ENCODE measurements at regions not wholly inside any gene's neighbourhood (a gene's known extent, or its start where the extent isn't known, plus 50 kb on each side); places are given as distances from the start of the nearest gene placed in this dataset.

DNA sequence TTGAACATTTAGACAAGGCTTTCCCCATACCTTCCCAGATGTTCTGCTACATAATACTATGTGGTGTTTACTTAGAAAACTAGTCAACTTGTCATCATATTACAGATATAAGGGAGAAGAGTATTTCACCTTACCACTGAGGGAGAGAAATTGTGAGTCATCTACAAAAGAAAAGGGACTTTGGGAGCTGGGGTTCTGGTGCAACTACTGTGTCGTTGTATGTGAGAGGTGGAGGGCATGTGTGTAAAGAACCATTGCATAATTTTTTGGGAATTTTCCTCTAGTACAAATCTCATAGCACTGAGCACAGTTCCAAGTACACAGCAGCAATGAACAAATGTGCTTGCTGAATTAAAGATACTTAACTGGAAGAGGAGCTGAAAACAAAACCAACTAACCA, 665.6 kb downstream of the DHX35 start:
- DNase-seq (ENCODE audit: low read depth in 4 of 4, low spot score in 2 of 4), result no peak

DNA sequence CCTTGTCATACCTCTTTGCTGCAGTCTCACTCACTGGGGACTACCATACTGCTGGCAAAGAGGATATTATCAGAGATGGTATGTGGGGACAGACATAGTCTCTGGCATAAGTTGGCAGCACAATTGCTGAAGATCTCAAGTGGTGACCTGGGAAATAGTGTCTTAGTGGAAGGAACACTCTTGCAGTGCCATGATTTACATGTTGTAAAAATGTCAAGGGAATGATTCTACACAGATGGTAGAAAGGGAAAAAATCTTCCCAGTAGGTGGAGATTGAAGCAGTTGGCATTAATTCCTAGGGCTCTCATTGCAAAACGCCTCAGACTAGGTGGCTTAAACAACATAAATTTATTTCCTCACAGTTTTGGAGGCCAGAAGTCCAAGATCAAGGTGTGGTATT, 662.2 kb downstream of the DHX35 start:
- DNase-seq (ENCODE audit: low read depth in 4 of 4, low spot score in 2 of 4), result no peak

DNA sequence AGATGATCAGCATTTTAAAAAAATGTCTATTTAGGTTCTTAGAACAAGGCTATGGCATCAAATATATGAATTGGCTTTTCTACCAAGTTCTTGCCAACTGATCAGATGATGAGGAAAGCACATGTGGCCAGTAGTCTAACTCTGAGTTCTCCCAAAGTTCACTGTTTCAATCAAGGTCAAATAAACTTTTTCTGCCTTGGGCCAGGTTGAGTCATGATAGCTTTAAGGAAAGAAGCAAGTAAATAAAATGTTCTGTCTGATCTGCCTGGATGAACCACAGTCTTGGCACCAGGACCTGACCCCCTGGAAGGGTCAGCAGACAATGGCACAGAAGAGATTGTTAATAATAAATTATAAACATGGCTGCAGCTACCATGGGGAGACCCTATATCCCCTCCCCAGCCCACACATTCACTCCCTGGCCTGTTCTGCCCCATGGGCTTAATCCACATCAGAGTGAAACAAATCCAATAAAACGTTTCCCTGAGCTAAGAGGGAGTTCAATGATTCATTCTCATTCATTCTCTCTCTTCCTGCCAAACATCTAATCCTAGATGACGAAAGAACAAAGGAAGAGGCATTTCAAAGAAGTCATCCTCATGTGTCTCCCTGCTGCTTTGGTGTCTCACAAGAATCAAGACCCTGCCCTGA, 661.6 kb downstream of the DHX35 start:
- no peak for DNase-seq (ENCODE audit: low read depth in 4 of 4, low spot score in 2 of 4)

DNA sequence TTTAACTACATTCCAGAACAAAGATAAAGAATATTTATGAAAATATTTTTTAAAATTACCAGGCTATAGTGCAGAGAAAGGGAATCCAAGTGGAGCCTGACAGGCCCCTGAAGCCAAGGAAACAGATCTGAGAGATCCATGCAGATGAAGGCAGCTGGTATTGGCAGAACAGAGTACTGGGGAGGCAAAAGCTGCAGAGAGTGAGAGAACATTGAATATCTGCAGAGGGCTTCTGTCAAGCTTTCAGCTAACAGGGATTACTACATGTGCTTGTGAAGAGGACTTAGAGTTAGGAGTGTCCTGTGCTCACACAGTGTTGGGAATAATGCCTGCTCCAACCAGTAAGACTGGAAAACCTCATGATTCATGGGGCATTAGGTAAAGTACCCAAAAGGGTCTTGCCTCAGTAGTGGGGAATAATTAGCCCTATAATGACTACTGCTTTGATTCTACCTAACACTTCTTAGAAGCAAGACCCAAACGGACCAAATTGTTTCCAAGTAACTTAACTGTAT, 657.2 kb downstream of the DHX35 start:
- DNase-seq (ENCODE audit: low read depth in 4 of 4, low spot score in 2 of 4), result no peak

DNA sequence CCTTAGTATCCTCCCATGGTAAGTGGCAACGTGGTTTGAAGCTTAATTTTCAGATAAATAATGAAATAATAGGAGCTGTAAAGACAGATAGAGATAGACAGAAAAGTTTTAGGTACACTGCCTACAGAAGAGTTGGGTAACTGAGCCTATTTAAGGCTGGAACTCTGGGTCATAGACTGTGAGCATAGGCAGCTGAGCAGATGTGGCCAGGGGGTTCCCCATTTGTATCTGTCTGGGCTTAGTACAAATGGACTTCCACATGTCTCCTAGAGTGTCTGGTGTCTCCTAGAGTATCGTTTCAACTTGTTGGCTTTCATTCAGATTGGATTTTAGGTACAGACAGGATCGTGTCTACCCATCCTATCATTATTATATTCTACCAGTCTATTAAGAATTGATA, 649.8 kb downstream of the DHX35 start:
- no peak for DNase-seq (ENCODE audit: low read depth in 4 of 4, low spot score in 2 of 4)

DNA sequence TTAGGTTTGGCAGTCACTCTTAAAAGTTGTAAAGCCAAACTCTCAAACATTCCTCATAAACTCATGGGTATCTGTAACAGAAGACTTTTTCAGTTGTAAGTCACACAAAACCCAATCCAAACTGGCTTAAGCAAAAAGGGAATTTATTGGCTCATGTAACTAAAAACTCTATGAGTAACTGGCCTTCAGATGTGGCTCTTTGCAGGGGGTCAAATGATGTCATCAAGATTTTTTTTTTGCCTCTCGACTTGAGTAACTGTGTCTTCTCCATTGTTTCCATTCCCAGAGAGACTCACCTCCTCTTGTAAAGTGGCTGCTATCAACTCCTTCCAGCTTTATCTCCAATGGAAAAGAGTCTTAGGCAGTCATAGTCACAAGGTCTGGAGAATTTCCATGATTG, 645.0 kb downstream of the DHX35 start:
- no peak for DNase-seq (ENCODE audit: low read depth in 4 of 4, low spot score in 2 of 4)

GRCh38 chr20:39605908-39606307, 643.8 kb downstream of the DHX35 start:
- DNase-seq (ENCODE audit: low read depth in 4 of 4, low spot score in 2 of 4), result no peak

DNA sequence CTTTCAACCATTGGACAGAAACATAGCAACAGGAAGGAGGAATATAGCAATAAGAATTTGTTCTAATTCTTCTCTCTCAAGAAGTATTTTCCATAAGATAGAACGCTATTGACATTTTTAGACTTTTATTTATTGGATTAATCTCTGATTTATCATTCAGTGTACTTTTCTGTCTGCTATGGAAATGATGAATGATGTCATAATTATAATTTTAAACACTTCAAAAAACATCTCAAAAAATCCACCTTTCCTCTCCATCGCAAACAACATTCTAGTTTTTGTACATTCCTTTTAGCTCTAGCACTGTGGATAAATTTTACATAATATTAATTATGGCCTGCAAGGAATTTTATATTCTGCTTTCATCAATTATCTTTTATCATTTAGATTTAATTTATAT, 643.2 kb downstream of the DHX35 start:
- DNase-seq (ENCODE audit: low read depth in 4 of 4, low spot score in 2 of 4), result no peak

DNA sequence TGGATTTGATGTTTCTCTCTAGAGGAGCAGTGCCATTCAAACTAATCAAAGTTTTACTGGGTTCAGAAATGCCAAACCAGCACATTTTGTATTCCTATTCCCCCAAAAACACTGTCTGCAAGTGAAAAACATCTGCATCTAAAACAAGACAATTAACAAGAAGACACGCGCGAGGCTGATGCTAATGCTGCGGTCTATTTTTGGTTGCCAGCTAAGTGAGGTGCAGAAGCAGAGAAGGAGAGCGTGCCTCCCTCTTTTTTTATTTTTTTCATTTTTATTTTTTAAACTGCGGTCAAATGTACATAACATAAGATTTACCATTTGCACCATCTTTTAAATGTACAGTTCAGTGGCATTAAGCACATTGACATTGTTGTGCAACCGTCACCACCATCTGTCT, 641.1 kb downstream of the DHX35 start:
- no peak for DNase-seq (ENCODE audit: low read depth in 4 of 4, low spot score in 2 of 4)

DNA sequence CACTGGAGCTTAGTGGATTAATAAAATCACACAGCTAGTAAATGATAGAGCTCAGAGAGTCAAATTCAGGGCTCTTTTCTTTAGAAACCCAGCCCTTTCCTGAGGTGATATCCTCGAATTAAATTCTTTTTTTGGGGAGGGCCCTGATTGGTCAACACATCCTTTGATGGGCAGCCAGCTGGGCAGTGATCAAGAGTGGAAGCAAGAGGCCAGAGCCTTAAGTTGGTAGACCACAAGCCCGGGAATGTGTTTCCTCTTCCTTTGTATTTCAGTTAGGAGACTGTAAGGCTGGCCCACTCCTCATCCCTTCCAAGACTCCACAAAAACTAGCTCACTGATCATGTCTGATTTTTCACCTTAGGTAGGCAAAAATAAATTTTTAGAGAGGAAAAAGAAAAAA, 640.5 kb downstream of the DHX35 start:
- DNase-seq (ENCODE audit: low read depth in 4 of 4, low spot score in 2 of 4), result no peak

- DNase-seq (ENCODE audit: low read depth in 4 of 4, low spot score in 2 of 4), result no peak
Measured at GRCh38 chr20:39600871-39601270, 638.7 kb downstream of the DHX35 start.

DNA sequence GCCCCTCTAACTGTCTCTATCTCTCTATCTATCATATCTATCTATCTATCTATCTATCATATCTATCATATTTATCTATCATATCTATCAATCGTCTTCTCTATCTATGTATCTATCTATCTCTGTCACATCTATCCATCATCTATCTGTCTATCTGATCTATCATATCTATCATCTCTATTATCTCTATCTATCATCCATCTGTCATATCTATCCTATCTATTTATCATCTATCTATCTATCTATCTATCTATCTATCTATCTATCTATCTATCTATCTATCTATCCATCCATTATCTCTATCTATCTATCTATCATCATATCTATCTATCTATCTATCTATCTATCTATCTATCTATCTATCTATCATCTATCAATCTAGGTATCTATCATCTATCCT, 638.0 kb downstream of the DHX35 start:
- DNase-seq (ENCODE audit: low read depth in 4 of 4, low spot score in 2 of 4), result no peak

DNA sequence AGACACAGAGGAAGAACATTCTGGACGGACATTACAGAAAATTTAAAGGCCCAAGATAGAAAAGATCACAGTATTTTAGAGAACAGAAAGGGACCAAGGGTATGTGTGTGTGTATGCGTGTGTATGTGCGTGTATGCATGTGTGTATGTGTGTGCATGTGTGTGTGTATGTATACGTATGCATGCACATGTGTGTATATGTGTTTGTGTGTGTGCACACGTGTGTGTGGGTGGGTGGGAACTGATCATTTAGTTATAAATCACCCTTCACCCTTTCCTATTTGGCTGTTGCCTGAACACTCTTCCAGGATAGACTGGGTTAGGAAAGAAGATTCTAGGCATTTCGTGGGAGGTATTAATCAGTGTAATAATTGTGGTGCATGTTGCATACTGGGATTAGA, 634.4 kb downstream of the DHX35 start:
- no peak for DNase-seq (ENCODE audit: low read depth in 4 of 4, low spot score in 2 of 4)

GRCh38 chr20:39592371-39592770, 630.2 kb downstream of the DHX35 start:
- no peak for DNase-seq (ENCODE audit: low read depth in 4 of 4, low spot score in 2 of 4)

- DNase-seq (ENCODE audit: low read depth in 4 of 4, low spot score in 2 of 4), result no peak
Measured at GRCh38 chr20:39588148-39588757, 626.1 kb downstream of the DHX35 start.

- no peak for DNase-seq (ENCODE audit: low read depth in 4 of 4, low spot score in 2 of 4)
Measured at GRCh38 chr20:39581034-39581433, 618.9 kb downstream of the DHX35 start.

GRCh38 chr20:39576771-39577170, 614.6 kb downstream of the DHX35 start:
- no peak for DNase-seq (ENCODE audit: low read depth in 4 of 4, low spot score in 2 of 4)

- no peak for DNase-seq (ENCODE audit: low read depth in 4 of 4, low spot score in 2 of 4)
Measured at GRCh38 chr20:39574061-39574460, 611.9 kb downstream of the DHX35 start.

GRCh38 chr20:39571171-39571570, 609.0 kb downstream of the DHX35 start:
- no peak for DNase-seq (ENCODE audit: low read depth in 4 of 4, low spot score in 2 of 4)

GRCh38 chr20:39568109-39568508, 606.0 kb downstream of the DHX35 start:
- no peak for DNase-seq (ENCODE audit: low read depth in 4 of 4, low spot score in 2 of 4)

GRCh38 chr20:39563349-39563748, 601.2 kb downstream of the DHX35 start:
- DNase-seq (ENCODE audit: low read depth in 4 of 4, low spot score in 2 of 4), result no peak

GRCh38 chr20:39554341-39554740, 592.2 kb downstream of the DHX35 start:
- no peak for DNase-seq (ENCODE audit: low read depth in 4 of 4, low spot score in 2 of 4)

GRCh38 chr20:39553120-39553519, 591.0 kb downstream of the DHX35 start:
- DNase-seq (ENCODE audit: low read depth in 4 of 4, low spot score in 2 of 4), result no peak

Measured in left renal cortex interstitium (tissue), 4 donors.